ENCODE measurements at regions not wholly inside any gene's neighbourhood (a gene's known extent, or its start where the extent isn't known, plus 50 kb on each side); places are given as distances from the start of the nearest gene placed in this dataset.

DNA sequence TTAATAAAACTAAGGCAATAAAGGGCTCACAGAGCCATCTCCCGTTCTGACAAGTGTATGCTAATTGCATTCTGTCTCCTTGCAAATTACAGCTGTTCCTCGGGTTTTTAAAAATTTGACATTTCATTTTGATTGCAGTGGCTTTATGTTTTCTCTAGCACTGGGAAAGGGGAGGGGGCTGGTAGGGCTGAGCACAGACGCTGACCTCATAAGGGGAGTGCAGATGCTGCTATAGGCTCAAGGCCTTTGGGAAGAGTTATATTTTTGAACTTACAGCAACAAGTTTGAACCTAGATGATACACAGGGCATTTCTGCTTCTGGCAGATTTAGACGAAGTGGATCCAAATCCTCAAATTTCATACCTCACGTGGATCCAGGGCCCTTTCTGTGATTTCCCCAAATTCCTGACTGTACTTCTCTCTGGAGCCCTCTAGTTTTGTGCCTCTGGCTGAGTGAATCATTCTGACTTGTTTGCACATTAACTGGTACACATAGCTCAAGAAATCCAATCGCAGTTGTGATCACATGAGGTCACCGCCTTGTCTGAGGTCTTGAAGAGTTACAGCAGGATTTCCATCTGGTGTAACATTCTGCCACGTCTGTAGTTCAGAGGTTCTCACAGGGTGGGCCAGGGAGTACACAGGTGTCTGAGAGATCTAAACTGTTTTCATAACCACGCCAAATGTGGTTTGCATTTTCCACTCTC is 230.3 kb downstream of the C1orf94 start:
- DNase-seq (ENCODE audit: low read depth in 2 of 3, low spot score in 2 of 3), result no peak

DNA sequence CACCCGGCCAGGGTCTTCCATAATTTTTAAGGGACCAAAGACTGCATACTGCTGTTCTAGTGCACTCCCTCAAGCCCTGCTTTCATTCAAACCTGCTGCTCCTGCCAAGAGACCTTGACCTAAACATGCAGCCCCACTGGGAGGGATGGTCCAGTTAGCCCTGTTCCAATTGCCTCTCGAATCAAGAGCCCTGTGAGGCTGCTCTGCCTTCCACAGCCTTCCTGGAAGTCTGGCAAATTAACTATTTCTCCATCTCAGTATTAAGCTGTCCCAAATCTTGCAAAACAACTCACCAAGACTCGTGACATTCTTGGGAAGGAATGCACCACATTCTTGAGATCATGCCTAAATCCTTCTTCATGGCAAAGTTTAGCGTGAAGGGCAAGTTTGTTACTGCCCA is 231.3 kb downstream of the C1orf94 start:
- no peak for DNase-seq (ENCODE audit: low read depth in 2 of 3, low spot score in 2 of 3)

DNA sequence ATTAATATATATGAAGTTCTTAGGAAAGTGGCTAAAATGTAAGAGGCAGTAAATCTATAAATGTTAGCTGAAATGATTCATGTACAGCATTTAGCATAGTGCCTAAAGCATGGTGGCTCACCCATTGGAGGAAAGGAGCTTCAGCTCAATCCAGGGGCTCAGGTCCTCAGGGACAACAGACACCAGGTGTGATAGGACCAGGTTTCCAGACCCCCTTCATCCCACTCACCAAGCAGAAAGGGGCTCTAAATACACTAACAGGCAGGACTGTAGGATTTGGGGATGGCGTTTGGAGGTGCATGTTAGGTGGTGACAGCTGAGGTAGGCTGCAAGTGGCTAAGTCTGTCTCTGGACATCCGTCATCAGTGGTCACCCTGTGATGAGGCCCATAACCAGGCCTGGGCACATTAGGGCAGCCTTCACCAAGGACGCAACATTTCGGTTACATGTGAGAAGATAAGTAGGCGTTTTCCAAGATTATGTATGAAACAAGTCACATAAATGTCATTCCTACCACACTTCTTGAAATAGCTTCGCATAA is 233.1 kb downstream of the C1orf94 start:
- no peak for DNase-seq (ENCODE audit: low read depth in 2 of 3, low spot score in 2 of 3)

DNA sequence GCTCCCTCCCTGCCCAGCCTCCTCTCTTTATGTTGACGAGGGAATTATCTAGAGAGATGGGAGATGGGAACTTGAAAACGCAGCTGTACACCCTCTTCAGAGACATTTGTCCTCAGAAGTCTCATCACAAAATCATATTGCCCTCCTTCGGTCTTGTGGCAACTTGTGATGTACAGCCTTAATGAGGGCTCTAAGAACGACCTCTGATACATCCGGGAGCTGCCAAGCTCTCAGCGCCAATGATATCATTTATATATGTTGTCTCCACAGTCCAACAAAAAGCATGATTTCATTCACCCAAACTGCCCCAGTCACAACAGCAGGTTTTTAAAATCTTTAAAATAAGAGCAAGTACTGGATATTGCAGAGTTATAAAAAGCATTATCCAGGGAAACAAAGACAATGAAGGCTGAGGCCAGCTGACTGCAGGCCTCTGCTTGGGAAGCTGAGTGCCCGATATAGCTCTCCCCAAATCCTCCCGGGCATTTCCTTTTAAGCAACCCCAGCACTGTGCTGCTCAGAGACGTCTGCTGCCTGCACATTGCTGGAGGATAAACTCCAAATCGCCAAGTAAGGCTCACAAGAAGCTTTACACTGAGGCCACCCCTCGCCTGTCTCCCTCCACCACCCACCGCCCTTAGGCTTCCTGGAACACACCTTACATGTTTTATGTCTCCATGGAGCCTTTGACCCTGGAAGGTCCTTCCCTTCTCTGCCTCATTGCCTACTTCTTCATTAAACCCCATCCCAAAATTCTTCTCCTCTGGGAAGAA is 236.1 kb downstream of the C1orf94 start:
- DNase-seq (ENCODE audit: low read depth in 2 of 3, low spot score in 2 of 3), result no peak

DNA sequence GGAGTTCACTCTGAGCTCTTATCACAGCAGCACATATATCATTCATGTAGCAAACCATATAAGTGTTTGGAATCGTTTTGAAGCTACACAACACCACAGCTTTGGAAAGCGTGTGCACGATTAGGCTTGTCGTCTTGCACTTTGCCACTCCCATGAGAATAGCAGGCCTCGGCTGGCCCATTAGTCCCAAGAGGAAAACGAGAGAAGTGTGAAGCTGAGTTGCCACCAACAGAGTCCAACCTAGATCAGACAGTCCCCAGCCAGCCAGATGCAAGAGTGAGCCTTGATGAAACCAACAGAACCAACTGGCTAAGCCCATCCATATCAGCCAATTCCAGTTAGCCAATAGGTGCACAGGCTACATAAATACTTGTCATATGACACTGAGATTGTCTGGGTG is 238.4 kb downstream of the C1orf94 start:
- DNase-seq (ENCODE audit: low read depth in 2 of 3, low spot score in 2 of 3), result no peak

DNA sequence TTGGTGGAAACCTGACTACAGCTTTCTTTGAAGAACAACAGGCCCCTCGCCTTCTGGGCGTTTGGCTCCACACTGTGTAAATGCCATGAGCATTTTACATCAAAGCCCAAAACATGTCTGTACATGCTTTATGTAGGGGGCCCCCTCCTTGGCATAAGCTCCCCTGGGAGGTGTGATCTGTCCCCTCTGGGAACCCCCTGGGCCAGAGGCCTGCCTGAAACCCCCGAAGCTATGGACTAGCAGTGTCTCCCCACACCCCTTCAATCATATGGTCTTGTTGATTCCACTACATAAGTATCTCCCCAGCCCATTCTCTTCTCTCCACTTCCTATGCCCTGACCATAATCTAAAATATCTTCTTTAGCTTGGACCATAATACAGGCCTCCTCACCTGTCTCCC is 241.5 kb downstream of the C1orf94 start:
- DNase-seq (ENCODE audit: low read depth in 2 of 3, low spot score in 2 of 3), result no peak

DNA sequence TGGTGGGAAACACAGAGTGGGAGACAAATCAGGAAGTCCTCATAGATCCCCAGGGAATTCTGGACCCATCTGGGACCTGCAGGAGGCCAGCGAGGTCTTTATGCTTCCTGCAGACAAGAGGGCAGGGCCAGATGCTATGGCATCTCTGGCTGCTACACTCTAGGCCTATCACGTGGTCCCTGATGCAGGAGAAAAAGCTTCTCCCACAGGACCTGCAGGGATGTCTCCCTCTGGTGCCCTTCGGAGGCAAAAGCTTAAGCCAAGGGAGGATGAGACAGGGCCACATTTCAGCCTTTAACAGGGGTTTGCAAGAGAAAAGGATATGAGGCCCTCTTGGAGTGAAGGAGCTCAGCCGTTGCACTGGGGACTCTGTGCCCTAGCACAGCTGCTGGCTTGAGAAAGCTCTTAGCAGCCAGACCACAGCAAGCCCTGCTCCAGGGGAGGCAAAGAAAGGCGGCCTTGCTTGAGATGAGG is 243.0 kb downstream of the C1orf94 start:
- no peak for DNase-seq (ENCODE audit: low read depth in 2 of 3, low spot score in 2 of 3)

DNA sequence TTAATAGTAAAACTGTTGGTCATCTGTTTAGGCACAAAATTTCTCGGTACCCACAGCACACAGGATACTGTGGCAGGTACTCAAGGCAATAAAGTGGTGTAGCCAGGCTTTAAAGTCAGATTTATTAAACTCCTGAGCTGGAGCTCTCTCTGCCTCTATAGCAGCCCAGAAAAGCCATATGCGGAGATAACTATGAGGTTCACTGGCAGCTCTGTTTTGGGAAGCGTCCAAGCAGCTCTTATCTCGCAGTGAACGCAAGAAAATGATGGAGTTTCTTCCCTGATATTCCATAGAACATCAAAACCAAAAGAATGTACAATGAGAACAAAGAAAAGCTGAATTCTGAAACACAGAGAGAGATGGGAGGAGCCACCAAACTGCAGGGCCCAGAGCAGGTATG is 248.3 kb downstream of the C1orf94 start:
- DNase-seq (ENCODE audit: low read depth in 2 of 3, low spot score in 2 of 3), result no peak

DNA sequence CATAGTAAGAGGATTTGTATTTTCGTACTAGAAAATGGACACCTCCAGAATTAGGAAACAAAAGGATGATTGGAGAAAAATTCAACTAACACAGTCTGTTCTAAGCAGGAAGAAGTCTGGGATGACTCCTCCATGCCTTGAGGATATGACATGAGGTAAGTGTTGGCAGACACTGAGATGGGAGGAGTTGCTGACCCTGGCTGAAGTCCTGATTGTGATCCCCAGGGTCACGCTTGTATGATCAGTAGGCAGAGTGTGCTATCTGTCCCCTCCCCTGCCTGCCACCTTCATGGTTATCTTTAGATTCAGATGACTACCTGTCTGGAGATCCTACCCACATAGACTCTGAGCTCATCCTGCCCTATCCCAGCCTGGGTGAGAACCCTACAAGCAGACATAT is 249.1 kb downstream of the C1orf94 start:
- DNase-seq (ENCODE audit: low read depth in 2 of 3, low spot score in 2 of 3), result no peak

DNA sequence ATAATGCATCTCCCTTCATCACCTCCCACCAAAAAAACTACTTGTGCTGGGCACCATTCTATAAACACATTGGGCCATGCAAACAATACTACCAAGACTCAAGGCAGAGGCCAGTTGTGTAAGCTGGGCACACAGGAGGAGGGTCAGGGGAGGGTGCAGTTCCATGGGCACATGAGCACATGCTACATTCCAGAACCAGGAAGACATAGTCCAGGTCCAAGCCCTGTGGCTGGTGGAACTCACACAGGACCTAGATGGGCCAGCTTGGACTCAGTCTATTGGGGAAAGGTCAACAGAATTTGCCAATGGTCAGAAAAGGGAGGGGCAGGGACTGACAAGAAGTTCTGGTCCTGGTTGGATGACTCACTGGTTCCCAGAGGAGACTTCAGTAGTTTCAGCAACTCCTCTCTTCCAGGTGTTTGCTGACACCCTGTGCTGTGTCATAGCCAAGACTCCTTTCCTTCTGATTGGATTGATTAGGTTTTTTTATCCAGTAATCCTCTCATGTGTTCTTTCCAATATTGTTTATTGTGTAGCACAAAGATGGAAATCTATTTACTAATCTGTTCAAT is 249.7 kb downstream of the C1orf94 start:
- no peak for DNase-seq (ENCODE audit: low read depth in 2 of 3, low spot score in 2 of 3)

DNA sequence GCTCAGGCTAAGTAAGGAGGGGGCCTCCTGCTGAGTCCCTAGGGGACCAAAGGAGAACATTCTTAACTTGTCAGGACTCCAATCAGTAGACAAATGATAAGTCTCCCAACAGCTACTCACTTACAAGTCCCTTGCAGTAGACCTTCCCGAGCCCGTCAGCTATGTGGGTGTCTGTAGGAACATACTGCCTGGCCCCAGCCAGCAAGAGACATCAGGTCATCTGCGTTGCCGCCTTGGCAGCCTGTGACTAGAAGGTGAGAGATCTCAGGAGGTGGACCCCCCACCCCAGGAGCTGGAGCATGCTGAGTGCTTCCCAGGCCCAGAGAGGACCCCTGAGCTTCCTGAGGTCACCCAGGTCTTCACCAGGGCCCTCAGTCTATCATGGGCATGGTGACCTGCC is 250.5 kb downstream of the C1orf94 start:
- DNase-seq (ENCODE audit: low read depth in 2 of 3, low spot score in 2 of 3), result no peak

DNA sequence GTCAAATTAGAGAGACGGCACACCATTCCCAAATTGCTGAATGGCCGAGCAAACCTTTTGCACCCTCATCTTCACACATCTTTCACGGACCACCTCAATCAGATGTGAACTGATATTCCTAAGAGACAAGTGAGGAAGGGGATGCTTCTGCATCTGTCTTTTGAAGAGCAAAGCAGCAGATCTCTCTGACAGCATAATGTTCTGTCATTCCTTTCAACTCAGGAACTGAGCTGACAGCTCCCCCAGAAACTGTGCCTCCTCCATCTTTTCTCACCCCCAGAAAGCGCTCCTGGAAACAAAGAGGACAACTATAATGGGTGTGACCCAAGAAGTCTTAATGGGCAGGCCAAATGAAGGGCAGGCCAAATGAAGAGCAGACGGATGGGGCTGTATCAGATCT is 256.4 kb downstream of the C1orf94 start:
- no peak for DNase-seq (ENCODE audit: low read depth in 2 of 3, low spot score in 2 of 3)

DNA sequence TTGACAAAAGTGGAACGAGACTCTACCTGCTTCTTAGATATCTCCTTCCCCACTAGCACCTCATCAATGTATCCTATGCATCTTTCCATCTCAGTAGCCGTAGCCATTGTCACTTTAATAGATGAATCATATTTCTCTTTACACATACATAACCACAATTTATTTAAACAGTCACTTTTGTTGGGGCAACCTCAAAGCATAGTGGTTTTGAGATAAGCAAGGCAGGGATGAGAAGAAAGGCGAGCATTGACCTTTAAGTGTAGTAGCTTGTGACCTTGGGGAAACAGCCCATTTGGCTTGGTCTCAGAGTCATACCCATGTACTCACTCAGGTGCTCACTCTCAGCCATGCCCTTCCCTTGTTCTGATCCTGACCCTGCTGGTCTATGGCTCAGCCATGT is 260.1 kb downstream of the C1orf94 start:
- DNase-seq (ENCODE audit: low read depth in 2 of 3, low spot score in 2 of 3), result no peak

DNA sequence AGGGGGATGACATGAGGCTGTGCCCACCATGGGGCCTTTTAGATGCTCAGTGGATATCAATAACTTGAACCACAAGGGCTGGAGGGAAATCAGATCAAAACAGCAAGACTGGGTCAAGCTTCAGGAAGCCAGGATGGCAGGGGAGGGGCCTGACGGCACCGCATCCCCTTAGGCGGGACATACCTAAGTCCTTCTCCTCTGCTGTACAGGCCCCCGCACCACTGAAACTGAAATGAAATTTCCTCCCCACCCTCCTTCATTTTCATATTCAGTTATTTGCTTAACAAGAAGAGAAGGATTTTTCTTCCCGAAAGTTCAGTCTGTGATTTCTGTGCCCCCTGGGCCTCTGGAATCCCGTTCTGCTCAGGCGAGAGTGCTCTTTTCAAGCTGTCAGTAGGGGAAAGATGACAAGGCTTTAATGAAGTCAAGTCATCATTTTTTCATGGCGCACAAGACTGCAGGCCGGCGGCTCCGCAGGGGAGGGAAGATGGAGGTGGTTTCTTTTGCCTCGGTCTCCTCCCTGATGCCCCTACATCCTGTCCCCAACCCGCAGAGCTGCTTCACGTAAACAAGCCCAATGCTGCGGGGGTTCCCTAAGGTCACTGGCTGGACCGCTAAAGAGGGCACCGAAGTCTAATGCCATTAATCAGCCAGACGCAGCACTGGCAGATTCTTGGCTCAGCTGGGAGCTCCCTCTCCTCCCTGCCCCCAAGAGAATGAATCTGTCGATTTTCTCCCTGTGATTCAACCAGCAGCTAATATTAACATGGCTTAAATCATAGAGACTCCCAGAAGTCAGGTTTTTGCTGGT is 264.8 kb downstream of the C1orf94 start:
- no peak for DNase-seq (ENCODE audit: low read depth in 2 of 3, low spot score in 2 of 3)

DNA sequence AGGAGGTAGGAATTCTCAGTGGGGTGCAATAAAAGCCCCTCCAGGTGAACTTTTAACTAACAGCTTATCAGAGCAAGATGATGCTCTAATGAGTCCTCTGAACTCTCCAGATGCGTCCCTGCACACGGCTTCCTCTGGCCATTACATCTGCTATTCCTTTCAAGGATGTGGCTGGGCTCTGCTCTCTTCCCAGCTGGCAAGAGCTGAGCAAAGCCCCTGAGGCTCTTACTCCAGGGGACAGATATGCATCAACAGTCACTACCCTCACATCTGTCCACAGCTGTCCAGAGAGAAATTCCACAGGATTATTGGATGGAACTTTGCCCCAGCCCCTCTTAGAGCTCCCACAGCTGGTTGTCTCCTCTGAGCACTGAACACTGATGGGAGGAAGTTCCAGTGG is 267.8 kb downstream of the C1orf94 start:
- no peak for DNase-seq (ENCODE audit: low read depth in 2 of 3, low spot score in 2 of 3)

DNA sequence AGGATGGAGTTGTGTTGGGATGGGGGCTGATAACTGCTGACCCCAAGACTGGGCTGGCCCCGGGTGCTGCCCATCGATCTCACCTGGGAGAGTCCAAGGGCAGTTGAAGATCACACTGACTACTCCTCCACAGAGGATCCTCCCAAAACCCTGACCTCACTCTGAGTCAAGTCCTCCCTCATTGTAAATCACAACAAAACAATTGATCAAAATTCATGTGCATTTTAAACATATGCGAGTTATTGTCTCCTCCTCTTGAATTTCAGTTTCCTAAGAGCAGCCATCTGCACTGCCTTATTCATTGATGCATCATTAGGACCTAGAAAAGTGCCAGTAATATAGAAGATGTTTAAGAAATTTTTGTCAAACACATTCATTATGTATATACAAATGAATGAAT is 273.6 kb downstream of the C1orf94 start:
- no peak for DNase-seq (ENCODE audit: low read depth in 2 of 3, low spot score in 2 of 3)

DNA sequence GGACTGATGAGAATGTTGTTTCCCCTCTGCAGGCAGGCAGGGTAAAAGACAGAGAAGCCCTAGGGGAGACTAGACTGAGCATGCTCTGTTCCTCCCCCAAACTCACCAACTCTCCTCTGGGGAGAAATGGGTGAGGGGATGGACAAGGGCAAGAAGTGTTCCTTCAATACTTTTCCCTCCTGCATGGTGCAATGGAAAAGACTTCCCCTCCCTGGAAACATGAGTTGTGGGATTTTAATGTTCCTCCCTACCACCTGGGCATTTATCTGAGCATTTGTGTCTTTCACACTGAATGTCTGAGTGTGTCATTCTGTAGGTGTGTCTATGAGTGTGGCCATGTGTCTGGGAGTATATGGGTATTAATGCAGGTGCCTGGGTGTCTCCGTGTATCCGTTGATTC is 275.7 kb downstream of the C1orf94 start:
- no peak for DNase-seq (ENCODE audit: low read depth in 2 of 3, low spot score in 2 of 3)

DNA sequence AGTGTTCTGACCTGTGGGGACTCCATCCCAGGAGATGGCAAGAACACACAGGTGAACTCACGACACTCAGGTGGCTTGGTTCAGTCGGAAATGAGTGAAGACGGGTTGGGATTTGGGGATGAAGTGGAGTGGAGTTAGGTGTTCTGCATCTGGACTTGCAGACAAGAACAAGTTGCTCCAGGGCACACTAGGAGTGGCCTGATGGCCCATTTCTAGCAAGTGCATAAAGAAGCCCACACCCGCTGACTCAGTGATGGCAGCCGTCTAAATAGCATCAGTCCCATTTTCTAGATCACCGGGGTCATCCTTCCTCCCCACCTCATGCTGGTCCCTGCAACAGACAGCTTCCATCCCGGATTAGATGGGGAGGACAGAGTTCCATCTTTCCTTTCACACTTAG is 278.4 kb downstream of the C1orf94 start:
- DNase-seq (ENCODE audit: low read depth in 2 of 3, low spot score in 2 of 3), result no peak

DNA sequence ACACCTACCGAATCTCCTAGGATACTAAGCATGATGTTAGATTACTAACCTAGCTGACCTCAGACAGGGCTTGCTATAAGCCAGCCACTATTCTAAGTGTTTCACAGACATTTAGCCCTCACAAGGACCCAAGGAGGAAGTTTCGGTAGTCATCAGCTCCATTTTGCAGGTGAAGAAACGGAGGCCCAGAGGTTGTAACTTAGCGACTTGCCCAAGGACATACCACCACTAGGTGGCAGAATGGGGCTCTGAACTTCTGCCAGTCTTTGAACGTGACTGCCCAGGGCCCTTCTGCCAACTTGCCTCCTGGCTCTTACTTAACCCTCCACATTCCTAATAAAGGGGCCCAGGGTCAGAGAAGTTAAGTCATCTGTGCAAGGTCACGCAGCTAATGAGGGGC is 283.5 kb downstream of the C1orf94 start:
- DNase-seq (ENCODE audit: low read depth in 2 of 3, low spot score in 2 of 3), result peak in 2 of 3 experiments; percentile 3 to 14

DNA sequence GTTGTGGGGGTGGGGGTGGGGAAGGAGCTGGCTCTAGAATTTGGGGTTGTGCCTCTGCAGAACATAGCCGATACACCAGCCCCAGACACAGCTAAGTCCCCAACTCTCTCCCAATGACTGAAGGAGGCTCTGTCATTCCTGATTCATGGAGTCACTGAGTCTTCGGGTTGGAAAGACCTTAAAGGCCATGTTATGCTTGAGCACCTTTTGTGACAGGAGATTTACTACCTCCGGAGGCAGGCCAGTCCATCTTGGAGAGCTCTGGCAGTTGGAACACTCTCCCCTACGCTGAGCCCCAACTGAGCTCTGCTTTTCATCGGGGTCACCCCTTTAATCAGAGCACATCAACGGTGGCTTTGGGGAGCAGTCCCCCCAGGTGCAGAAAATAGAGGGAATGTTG is 284.4 kb upstream of the GJB5 start:
- DNase-seq (ENCODE audit: low read depth in 2 of 3, low spot score in 2 of 3), result no peak

DNA sequence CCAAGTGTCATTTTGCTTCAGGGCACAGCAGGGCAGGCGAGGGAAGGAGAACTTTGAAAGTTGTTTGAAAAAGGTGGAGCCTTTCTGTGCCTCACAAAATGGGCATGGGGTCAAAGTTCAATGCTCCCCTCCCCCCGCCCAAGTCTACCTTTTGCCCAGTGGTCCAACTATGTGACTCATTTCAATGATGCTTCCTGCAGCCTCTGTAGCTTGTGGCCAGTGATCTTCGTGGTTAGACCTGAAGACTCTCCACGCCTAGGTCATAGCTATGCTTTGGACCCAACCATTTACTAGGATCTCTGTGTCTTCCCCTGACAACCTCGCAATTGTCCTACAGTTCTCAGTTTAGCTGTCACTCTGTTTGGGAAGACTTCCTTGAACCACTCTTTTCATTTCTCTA is 280.3 kb upstream of the GJB5 start:
- no peak for DNase-seq (ENCODE audit: low read depth in 2 of 3, low spot score in 2 of 3)
